ENCODE measurements at regions not wholly inside any gene's neighbourhood (a gene's known extent, or its start where the extent isn't known, plus 50 kb on each side); places are given as distances from the start of the nearest gene placed in this dataset.

DNA sequence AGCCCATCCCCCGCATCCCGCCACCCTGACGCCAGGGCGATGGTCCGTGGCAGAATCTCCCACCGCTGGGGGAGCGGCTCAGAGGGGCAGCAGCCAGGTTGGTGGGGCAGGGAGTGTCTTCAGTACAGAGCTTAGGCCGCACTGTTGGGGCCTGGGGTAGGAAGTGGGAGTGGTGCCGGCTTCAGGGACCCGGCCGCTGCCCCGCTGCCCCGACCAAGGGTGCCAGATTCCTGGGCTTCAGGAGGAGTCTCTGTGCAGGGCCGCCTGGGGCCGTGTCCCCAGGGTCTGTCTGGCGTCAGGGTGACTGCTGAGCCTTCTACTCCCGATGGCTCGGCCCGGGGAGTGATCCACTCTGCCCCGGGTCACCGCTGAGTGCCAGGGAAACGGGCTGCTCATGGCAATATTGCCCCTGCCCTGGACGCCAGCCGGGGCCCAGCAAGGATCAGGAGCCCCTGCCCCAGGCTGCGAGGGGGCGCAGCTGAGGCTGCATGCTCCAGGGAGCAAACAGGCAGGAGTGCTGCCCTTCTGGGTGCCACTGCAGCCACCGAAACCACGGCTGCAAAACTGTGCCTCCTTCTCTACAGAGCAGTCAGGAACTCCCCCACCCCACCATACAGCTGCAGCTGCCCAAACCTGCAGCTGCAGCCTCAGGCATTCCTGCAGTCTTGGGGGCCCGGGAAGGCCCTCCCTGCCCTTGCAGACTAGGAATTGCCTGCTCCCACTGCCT lies 1206.1 kb downstream of the ARAP2 start:
- H3K36me3 ChIP-seq (ENCODE audit: control insufficient read depth, insufficient read depth, low read length), result peaks cover under 1% of the 10 kb centered on the region
- no peak overlapping the region for H3K9ac ChIP-seq
- H3K27me3 ChIP-seq (ENCODE audit: control insufficient read depth, insufficient read depth, low read length), result no peaks in the 10 kb centered on the region
- H3K4me2 ChIP-seq (ENCODE audit: low read length), result no peak overlapping the region
- H3K9me3 ChIP-seq (ENCODE audit: control insufficient read depth, low read length), result no peaks in the 10 kb centered on the region
- H3K27ac ChIP-seq, result no peak overlapping the region
- no peaks in the 10 kb centered on the region for H3K79me2 ChIP-seq
- no peak overlapping the region for H2AFZ ChIP-seq
- TF ChIP-seq, protein P1, sequence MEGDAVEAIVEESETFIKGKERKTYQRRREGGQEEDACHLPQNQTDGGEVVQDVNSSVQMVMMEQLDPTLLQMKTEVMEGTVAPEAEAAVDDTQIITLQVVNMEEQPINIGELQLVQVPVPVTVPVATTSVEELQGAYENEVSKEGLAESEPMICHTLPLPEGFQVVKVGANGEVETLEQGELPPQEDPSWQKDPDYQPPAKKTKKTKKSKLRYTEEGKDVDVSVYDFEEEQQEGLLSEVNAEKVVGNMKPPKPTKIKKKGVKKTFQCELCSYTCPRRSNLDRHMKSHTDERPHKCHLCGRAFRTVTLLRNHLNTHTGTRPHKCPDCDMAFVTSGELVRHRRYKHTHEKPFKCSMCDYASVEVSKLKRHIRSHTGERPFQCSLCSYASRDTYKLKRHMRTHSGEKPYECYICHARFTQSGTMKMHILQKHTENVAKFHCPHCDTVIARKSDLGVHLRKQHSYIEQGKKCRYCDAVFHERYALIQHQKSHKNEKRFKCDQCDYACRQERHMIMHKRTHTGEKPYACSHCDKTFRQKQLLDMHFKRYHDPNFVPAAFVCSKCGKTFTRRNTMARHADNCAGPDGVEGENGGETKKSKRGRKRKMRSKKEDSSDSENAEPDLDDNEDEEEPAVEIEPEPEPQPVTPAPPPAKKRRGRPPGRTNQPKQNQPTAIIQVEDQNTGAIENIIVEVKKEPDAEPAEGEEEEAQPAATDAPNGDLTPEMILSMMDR (IDR thresholded peaks at IDR 0.05), result no peak
- H3K4me3 ChIP-seq (ENCODE audit: low read depth, low read length), result no peak overlapping the region
- no peaks in the 10 kb centered on the region for H3K4me1 ChIP-seq

DNA sequence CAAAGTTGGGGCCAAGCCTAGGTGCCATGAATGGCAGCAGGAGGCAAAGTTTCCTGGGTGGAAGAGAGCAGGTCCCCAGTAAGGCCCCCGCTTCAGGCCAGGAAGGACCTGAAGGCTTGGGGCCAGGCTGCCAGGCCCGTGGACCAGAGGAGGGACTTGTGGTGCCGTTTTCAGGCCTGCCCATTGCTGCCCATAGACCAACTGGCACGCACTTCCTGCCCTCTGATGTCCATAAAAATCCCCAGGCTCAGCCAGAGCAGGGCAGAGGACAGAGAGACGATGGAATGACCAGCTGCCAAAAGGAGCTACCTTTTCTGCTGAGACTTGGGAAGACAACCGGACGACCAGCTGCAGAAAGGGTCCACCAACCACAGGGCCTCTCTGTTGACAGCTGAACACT lies 1205.5 kb downstream of the ARAP2 start:
- TF ChIP-seq, protein P1 (IDR thresholded peaks at IDR 0.05), result no peak
- no peak overlapping the region for H3K4me3 ChIP-seq (ENCODE audit: low read depth, low read length)

DNA sequence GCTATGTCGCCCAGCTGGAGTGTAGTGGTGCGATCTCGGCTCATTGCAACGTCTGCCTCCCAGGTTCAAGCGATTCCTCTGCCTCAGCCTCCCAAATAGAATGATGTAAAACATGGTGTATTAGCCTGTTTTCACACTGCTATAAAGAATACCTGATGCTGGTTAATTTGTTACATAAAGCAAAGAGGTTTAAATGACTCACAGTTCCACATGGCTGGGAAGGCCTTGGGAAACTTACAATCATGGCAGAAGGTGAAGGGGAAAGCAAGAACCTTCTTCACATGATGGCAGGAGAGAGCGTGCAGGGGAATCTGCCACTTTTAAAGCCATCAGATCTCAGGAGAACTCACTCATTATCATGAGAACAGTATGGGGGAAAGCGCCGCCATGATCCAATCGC lies 1191.8 kb downstream of the ARAP2 start:
- no peaks in the 10 kb centered on the region for H3K36me3 ChIP-seq (ENCODE audit: control insufficient read depth, insufficient read depth, low read length)
- TF ChIP-seq, protein P1 (IDR thresholded peaks at IDR 0.05), result no peak
- no peaks in the 10 kb centered on the region for H3K4me1 ChIP-seq
- H2AFZ ChIP-seq, result no peak overlapping the region
- H3K9ac ChIP-seq, result no peak overlapping the region
- no peak overlapping the region for H3K4me2 ChIP-seq (ENCODE audit: low read length)
- no peak overlapping the region for H3K27ac ChIP-seq
- no peaks in the 10 kb centered on the region for H3K27me3 ChIP-seq (ENCODE audit: control insufficient read depth, insufficient read depth, low read length)
- no peaks in the 10 kb centered on the region for H3K9me3 ChIP-seq (ENCODE audit: control insufficient read depth, low read length)
- H3K79me2 ChIP-seq, result no peaks in the 10 kb centered on the region
- H3K4me3 ChIP-seq (ENCODE audit: low read depth, low read length), result no peak overlapping the region

More for the DNA sequence above, 1205.5 kb downstream of the ARAP2 start:
- no peak overlapping the region for H3K9ac ChIP-seq
- no peak overlapping the region for H2AFZ ChIP-seq
- no peaks in the 10 kb centered on the region for H3K36me3 ChIP-seq (ENCODE audit: control insufficient read depth, insufficient read depth, low read length)
- no peaks in the 10 kb centered on the region for H3K4me1 ChIP-seq
- no peaks in the 10 kb centered on the region for H3K9me3 ChIP-seq (ENCODE audit: control insufficient read depth, low read length)
- no peaks in the 10 kb centered on the region for H3K79me2 ChIP-seq
- no peak overlapping the region for H3K4me2 ChIP-seq (ENCODE audit: low read length)
- H3K27me3 ChIP-seq (ENCODE audit: control insufficient read depth, insufficient read depth, low read length), result no peaks in the 10 kb centered on the region
- no peak overlapping the region for H3K27ac ChIP-seq

DNA sequence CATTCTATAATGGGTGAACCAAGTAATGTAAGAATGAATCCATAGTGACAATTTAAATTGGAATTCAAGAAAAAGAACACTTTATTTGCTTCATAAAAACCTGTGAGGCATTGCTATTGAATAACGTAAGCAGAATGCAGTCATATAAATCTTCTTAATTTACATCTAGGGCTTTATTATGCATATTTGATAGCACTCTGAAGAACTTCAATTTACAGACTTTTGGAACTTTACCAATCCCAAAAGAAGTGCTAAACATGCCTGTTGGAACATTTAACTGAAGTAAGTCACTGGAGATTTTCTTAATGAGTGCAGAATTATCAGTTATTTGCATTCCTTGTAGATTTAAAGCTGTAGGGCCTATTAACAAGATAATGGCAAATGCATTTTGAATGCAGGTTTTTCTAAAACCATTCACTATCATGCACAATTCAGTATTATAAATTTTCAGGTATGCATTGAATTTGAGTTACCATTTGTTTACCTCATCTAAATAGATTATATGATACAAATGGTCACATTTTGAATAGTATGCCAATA lies 1181.2 kb downstream of the ARAP2 start:
- Histone ChIP-seq H3K4me3 (ENCODE audit: low read depth, low read length) (no peak overlapping the region), H3K9ac (no peak overlapping the region), H3K4me2 (ENCODE audit: low read length) (no peak overlapping the region), H3K27me3 (ENCODE audit: control insufficient read depth, insufficient read depth, low read length) (no peaks in the 10 kb centered on the region), H2AFZ (no peak overlapping the region), H3K4me1 (no peaks in the 10 kb centered on the region), H3K36me3 (ENCODE audit: control insufficient read depth, insufficient read depth, low read length) (no peaks in the 10 kb centered on the region), H3K79me2 (no peaks in the 10 kb centered on the region), H3K9me3 (ENCODE audit: control insufficient read depth, low read length) (no peaks in the 10 kb centered on the region), H3K27ac (no peak overlapping the region)
- TF ChIP-seq, protein P1 (IDR thresholded peaks at IDR 0.05), result no peak

DNA sequence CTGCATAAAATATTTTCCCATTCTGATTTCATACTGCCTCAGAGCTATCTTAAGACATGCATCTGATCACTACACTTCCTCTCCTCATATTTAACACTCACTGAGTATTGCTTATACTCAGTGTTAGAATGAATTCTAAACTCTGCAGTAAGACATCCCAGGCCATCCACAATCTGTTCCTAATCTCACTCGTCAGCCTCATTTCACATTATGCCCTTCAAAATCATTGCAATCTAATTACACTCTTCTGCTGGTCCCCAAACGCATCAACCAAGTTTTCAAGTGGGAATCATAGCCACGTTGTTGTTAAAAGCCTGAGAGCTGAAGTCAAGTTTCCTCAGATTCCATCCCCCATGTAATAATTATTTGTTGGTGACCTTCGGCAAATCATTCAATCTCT lies 1177.9 kb downstream of the ARAP2 start:
- no peaks in the 10 kb centered on the region for H3K9me3 ChIP-seq (ENCODE audit: control insufficient read depth, low read length)
- TF ChIP-seq, protein P1 (IDR thresholded peaks at IDR 0.05), result no peak
- no peak overlapping the region for H2AFZ ChIP-seq
- H3K27ac ChIP-seq, result no peak overlapping the region
- H3K36me3 ChIP-seq (ENCODE audit: control insufficient read depth, insufficient read depth, low read length), result no peaks in the 10 kb centered on the region
- H3K27me3 ChIP-seq (ENCODE audit: control insufficient read depth, insufficient read depth, low read length), result no peaks in the 10 kb centered on the region
- H3K79me2 ChIP-seq, result no peaks in the 10 kb centered on the region
- no peak overlapping the region for H3K9ac ChIP-seq
- H3K4me1 ChIP-seq, result no peaks in the 10 kb centered on the region
- H3K4me2 ChIP-seq (ENCODE audit: low read length), result no peak overlapping the region
- H3K4me3 ChIP-seq (ENCODE audit: low read depth, low read length), result no peak overlapping the region
